ENCODE measurements at regions not wholly inside any gene's neighbourhood (a gene's known extent, or its start where the extent isn't known, plus 50 kb on each side); places are given as distances from the start of the nearest gene placed in this dataset.

DNA sequence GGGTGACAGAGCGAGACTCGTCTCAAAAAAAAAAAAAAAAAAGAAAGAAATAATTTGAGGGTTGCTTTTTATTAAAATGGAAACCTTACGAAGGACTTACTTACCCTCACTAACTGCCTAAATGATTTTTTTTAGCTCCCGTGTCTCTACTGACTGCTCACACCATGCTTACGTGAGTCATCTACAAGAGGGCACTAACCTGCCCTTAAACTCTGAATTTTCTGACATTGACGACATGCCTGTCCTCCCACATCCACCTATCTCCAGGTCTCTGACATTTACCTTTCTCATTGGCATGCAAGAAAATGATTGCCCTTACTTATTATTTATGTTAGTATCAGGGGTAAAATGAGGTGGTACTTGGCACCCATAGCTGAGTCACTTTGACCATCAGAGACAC is 1286.3 kb upstream of the AUTS2 start:
- WGBS (ENCODE audit: insufficient coverage, insufficient read length) = no CpG with 5 or more reads among the region's 6 CpGs
- Histone ChIP-seq H3K4me3 (ENCODE audit: low read length) (no peak overlapping the region), H3K27me3 (ENCODE audit: control insufficient read depth, insufficient read depth, low read length) (no peaks in the 10 kb centered on the region; the same call in 1 of the 2 replicates), H3K36me3 (ENCODE audit: control insufficient read depth, insufficient read depth, low read length) (no peaks in the 10 kb centered on the region), H3K4me1 (ENCODE audit: control insufficient read depth, insufficient read depth, low read length) (no peaks in the 10 kb centered on the region), H3K9me3 (ENCODE audit: control insufficient read depth, insufficient read depth, low read length) (peaks cover 18% of the 10 kb centered on the region), H3K27ac (ENCODE audit: low read length) (no peak overlapping the region)
- DNase-seq (ENCODE audit: low read depth, low spot score) = no peak

DNA sequence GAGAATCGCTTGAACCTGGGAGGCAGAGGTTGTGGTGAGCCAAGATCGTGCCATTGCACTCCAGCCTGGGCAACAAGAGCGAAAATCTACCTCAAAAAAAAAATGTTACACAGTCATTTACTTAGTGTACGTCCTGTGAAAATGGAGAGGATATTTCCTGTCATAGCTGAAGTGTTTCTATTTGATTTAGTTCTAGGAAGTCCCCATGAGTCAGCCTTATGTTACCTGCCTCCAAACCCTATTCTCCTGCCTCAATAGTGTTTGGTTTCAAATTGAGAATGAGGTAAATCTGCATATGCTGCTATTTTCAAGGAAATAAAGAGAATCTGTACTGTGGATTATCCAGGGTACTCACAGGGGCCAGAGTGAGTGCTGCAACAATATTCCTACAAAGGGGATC is 1284.5 kb upstream of the AUTS2 start:
- no CpG with 5 or more reads among the region's 4 CpGs for WGBS (ENCODE audit: insufficient coverage, insufficient read length)
- no peaks in the 10 kb centered on the region for H3K36me3 ChIP-seq (ENCODE audit: control insufficient read depth, insufficient read depth, low read length)
- no peaks in the 10 kb centered on the region; the same call in 1 of the 2 replicates for H3K27me3 ChIP-seq (ENCODE audit: control insufficient read depth, insufficient read depth, low read length)
- peaks cover 17% of the 10 kb centered on the region for H3K9me3 ChIP-seq (ENCODE audit: control insufficient read depth, insufficient read depth, low read length)
- no peak overlapping the region for H3K4me3 ChIP-seq (ENCODE audit: low read length)
- no peak for DNase-seq (ENCODE audit: low read depth, low spot score)
- no peak overlapping the region for H3K27ac ChIP-seq (ENCODE audit: low read length)
- H3K4me1 ChIP-seq (ENCODE audit: control insufficient read depth, insufficient read depth, low read length) = no peaks in the 10 kb centered on the region

DNA sequence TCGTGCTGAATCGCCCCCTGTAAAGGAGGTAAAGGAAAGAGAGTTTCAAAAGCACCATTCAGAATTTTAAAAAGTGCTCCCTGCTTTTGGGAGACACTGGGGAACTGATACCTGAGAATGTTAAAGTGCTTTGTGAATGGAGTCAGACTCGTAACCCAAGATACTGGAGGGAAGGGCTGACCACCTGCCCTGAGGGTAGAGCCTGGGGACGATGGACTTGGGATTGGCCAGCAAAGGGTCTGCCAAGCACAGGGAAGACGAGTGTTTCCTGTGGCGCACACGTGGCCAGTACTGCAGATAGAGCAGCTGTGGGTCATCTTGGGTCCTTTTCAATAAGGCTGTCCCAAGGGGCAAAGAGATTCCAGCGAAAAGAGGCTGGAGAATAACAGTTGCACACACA is 1284.1 kb upstream of the AUTS2 start:
- no peak for DNase-seq (ENCODE audit: low read depth, low spot score)
- no peak overlapping the region for H3K27ac ChIP-seq (ENCODE audit: low read length)
- no peaks in the 10 kb centered on the region for H3K4me1 ChIP-seq (ENCODE audit: control insufficient read depth, insufficient read depth, low read length)
- no peaks in the 10 kb centered on the region; the same call in 1 of the 2 replicates for H3K27me3 ChIP-seq (ENCODE audit: control insufficient read depth, insufficient read depth, low read length)
- WGBS (ENCODE audit: insufficient coverage, insufficient read length) = no CpG with 5 or more reads among the region's 8 CpGs
- no peaks in the 10 kb centered on the region for H3K36me3 ChIP-seq (ENCODE audit: control insufficient read depth, insufficient read depth, low read length)
- no peak overlapping the region for H3K4me3 ChIP-seq (ENCODE audit: low read length)
- peaks cover 17% of the 10 kb centered on the region for H3K9me3 ChIP-seq (ENCODE audit: control insufficient read depth, insufficient read depth, low read length)

DNA sequence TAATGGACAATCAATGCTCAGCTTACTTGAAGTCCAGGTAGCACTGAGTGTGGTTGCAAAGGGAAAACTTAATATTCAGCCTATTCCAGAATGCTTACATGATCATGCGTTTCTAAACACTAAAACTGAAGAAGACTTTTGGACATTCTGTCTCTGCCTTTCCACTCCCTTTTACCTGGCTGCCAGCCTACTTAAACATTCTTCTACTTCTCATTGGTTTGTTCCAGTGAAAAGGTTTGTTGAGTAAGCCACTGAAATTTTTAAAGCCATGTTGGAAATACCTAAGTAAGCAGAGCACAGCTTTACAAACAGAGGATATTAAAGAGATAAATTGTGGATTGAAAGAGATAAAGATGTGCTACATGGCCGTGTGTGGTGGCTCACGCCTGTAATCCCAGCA is 1280.8 kb upstream of the AUTS2 start:
- no peak for DNase-seq (ENCODE audit: low read depth, low spot score)
- WGBS (ENCODE audit: insufficient coverage, insufficient read length) = no CpG with 5 or more reads among the region's 3 CpGs

DNA sequence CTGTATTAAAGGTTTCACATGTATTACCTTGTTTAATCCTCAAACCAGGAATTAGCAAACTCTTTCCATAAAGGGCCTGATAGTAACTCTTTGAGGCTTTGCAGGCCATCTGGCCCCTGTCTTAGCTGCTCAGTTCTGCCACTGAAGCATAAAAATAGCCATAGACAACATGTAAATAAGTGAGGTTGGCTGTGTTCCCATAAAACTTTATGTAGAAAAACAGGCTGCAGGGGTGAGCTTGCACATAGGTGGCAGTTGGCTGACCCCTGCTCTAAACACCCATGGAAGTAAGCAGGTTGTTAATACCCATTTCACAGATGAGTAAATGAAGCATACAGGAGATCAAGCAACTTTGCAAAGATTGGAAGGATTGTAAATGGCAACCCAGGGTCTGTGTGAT is 1279.2 kb upstream of the AUTS2 start:
- H3K4me1 ChIP-seq (ENCODE audit: control insufficient read depth, insufficient read depth, low read length) = no peaks in the 10 kb centered on the region
- H3K4me3 ChIP-seq (ENCODE audit: low read length) = no peak overlapping the region
- peaks cover 11% of the 10 kb centered on the region for H3K9me3 ChIP-seq (ENCODE audit: control insufficient read depth, insufficient read depth, low read length)
- DNase-seq (ENCODE audit: low read depth, low spot score) = no peak
- H3K27me3 ChIP-seq (ENCODE audit: control insufficient read depth, insufficient read depth, low read length) = no peaks in the 10 kb centered on the region; the same call in 1 of the 2 replicates
- no peaks in the 10 kb centered on the region for H3K36me3 ChIP-seq (ENCODE audit: control insufficient read depth, insufficient read depth, low read length)
- no peak overlapping the region for H3K27ac ChIP-seq (ENCODE audit: low read length)

More for the DNA sequence above, 1280.8 kb upstream of the AUTS2 start:
- no peaks in the 10 kb centered on the region for H3K36me3 ChIP-seq (ENCODE audit: control insufficient read depth, insufficient read depth, low read length)
- no peak overlapping the region for H3K4me3 ChIP-seq (ENCODE audit: low read length)
- no peaks in the 10 kb centered on the region for H3K4me1 ChIP-seq (ENCODE audit: control insufficient read depth, insufficient read depth, low read length)
- H3K27me3 ChIP-seq (ENCODE audit: control insufficient read depth, insufficient read depth, low read length) = no peaks in the 10 kb centered on the region; the same call in 1 of the 2 replicates
- peaks cover 11% of the 10 kb centered on the region for H3K9me3 ChIP-seq (ENCODE audit: control insufficient read depth, insufficient read depth, low read length)
- no peak overlapping the region for H3K27ac ChIP-seq (ENCODE audit: low read length)

DNA sequence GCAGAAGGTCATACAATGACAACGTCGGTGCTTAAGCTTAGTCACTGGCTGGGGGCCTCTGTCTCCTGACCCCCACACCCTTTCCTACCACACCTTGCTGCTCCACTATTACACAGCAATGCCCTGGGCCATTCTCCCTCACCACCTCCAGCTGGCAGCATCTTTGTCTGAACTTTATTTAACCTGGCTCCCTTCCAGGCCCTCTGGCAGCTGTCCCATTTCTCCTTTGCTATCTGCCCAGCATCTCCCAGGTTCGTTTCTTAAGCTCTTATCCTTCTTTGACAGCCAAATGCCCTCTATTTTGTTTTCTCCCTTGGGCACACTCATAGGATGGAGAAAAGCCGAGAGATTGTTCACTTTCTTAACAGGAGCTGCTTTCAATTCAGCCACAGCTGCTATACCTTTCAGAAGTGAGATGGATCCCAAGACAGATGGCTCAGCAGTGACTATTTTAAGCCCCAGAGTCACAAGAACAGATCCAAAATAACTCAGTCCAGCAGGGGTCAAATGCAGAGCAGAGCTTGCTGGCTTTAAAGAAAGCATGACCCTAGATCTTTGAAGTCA is 1277.1 kb upstream of the AUTS2 start:
- no peak for DNase-seq (ENCODE audit: low read depth, low spot score)
- Histone ChIP-seq H3K36me3 (ENCODE audit: control insufficient read depth, insufficient read depth, low read length) (no peaks in the 10 kb centered on the region), H3K4me3 (ENCODE audit: low read length) (no peak overlapping the region), H3K9me3 (ENCODE audit: control insufficient read depth, insufficient read depth, low read length) (peaks cover 9% of the 10 kb centered on the region), H3K4me1 (ENCODE audit: control insufficient read depth, insufficient read depth, low read length) (no peaks in the 10 kb centered on the region), H3K27me3 (ENCODE audit: control insufficient read depth, insufficient read depth, low read length) (no peaks in the 10 kb centered on the region), H3K27ac (ENCODE audit: low read length) (no peak overlapping the region)
- WGBS (ENCODE audit: insufficient coverage, insufficient read length) = no CpG with 5 or more reads among the region's 4 CpGs

DNA sequence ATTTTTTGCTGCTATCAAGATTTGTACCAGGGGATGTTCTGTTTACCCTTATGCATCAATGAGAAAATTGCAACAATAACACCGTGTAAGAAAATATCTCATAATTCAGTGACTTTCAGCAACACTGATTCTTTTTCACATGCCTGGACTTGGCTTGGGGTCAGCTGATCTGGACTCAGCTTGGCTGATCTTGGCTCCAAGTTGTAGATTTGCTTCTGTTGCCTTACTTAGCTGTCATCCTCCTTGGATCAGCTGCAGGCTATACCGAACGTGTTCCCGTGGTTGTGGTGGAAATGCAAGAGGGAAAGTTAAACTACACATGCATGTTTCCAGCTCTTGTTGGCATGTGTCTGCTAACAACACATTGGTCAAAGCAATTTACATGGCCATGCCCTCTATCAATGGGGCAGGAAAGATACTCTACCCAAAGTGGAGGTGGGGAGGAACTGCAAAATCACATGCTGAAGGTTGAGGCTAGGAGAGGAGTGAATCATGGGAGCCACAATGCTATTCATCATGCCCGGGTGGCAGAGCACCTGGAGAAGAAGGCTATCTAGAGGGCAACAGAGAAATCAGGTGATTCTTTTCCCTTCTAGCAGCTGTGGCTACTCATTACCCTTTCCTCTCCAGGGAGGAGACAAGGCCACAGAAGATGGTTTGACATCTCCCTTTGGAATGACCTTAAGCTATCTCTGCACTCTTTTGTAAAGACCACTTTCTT is 1276.3 kb upstream of the AUTS2 start:
- no peak overlapping the region for H3K27ac ChIP-seq (ENCODE audit: low read length)
- no peak for DNase-seq (ENCODE audit: low read depth, low spot score)

DNA sequence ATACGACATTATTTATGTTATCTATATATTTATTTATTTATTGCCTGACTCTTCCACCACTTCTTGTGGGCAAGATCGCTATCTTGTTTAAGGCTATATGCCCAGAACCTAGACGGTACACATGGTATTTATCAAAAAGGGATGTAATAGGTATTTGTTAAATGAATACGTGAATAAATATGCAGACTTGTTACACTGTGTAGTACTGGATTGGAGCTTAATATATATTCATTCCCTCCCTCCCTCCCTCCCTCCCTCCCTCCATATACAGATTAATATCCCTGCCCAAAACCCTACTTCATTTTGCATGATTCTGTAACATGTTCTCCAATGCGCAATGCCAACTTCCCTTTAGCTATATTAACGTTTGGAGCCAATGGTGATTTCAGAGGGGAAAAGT is 1273.7 kb upstream of the AUTS2 start:
- H3K27ac ChIP-seq (ENCODE audit: low read length) = no peak overlapping the region
- H3K9me3 ChIP-seq (ENCODE audit: control insufficient read depth, insufficient read depth, low read length) = peaks cover 10% of the 10 kb centered on the region
- DNase-seq (ENCODE audit: low read depth, low spot score) = no peak
- H3K4me3 ChIP-seq (ENCODE audit: low read length) = no peak overlapping the region
- no peaks in the 10 kb centered on the region for H3K36me3 ChIP-seq (ENCODE audit: control insufficient read depth, insufficient read depth, low read length)
- WGBS (ENCODE audit: insufficient coverage, insufficient read length) = no CpG with 5 or more reads among the region's 6 CpGs
- no peaks in the 10 kb centered on the region for H3K27me3 ChIP-seq (ENCODE audit: control insufficient read depth, insufficient read depth, low read length)
- no peaks in the 10 kb centered on the region for H3K4me1 ChIP-seq (ENCODE audit: control insufficient read depth, insufficient read depth, low read length)

More for the DNA sequence above, 1276.3 kb upstream of the AUTS2 start:
- H3K4me1 ChIP-seq (ENCODE audit: control insufficient read depth, insufficient read depth, low read length) = no peaks in the 10 kb centered on the region
- no peaks in the 10 kb centered on the region for H3K36me3 ChIP-seq (ENCODE audit: control insufficient read depth, insufficient read depth, low read length)
- H3K4me3 ChIP-seq (ENCODE audit: low read length) = no peak overlapping the region
- no CpG with 5 or more reads among the region's 5 CpGs for WGBS (ENCODE audit: insufficient coverage, insufficient read length)
- H3K9me3 ChIP-seq (ENCODE audit: control insufficient read depth, insufficient read depth, low read length) = peaks cover 9% of the 10 kb centered on the region
- H3K27me3 ChIP-seq (ENCODE audit: control insufficient read depth, insufficient read depth, low read length) = no peaks in the 10 kb centered on the region

DNA sequence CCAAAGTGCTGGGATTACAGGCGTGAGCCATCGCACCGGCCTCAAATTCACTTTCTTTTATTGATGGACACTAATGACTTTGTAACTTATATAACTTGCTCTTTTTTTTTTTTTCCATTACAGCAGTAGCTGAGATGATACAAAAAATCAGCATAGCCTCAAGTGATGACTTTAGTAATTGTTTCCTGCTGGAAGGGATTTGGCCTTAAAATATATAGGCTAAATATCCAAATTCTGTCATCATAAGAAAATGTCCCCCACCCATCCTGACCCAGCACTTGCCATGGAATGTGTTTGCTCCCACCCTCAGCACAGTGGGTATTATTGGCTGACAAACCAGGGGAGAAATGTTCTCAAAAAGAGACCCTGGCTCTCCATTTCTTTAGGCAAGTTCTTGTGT is 1264.1 kb upstream of the AUTS2 start:
- H3K9me3 ChIP-seq (ENCODE audit: control insufficient read depth, insufficient read depth, low read length) = peaks cover 7% of the 10 kb centered on the region
- no CpG with 5 or more reads among the region's 3 CpGs for WGBS (ENCODE audit: insufficient coverage, insufficient read length)
- H3K36me3 ChIP-seq (ENCODE audit: control insufficient read depth, insufficient read depth, low read length) = no peaks in the 10 kb centered on the region
- DNase-seq (ENCODE audit: low read depth, low spot score) = no peak
- H3K27me3 ChIP-seq (ENCODE audit: control insufficient read depth, insufficient read depth, low read length) = no peaks in the 10 kb centered on the region
- H3K27ac ChIP-seq (ENCODE audit: low read length) = no peak overlapping the region
- no peaks in the 10 kb centered on the region for H3K4me1 ChIP-seq (ENCODE audit: control insufficient read depth, insufficient read depth, low read length)
- H3K4me3 ChIP-seq (ENCODE audit: low read length) = no peak overlapping the region

DNA sequence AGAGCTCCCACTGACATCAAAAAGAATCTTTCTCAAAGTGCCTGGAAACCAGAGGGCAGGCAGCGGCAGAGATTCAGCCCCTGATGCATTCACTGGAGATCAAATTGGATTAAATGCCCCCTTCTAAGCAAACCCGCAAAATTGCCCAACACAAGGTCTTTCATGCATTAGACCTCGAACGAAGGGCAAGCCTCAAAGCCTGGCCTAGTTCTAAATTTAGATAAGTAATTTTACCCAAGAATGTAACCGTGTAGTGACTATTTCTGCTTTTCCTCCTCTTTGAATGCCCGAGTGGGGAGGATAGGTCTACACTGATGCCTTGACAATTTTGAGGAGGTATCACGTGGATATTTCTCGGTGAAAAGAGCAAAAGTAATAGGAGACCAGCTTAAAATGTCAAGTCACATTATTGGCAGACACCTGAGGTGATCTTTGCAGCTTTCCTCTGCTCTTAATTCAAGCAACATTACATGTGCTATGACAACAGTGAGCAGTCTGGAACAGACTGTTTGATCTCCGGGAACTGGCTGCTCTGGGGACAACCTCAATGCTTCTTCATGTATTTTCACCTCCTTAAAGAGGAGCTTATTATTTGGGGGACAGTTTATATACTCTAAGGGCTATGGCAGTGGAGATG is 1263.5 kb upstream of the AUTS2 start:
- WGBS (ENCODE audit: insufficient coverage, insufficient read length) = no CpG with 5 or more reads among the region's 9 CpGs
- no peak for DNase-seq (ENCODE audit: low read depth, low spot score)
- no peaks in the 10 kb centered on the region for H3K27me3 ChIP-seq (ENCODE audit: control insufficient read depth, insufficient read depth, low read length)
- H3K9me3 ChIP-seq (ENCODE audit: control insufficient read depth, insufficient read depth, low read length) = peaks cover 7% of the 10 kb centered on the region
- no peak overlapping the region for H3K27ac ChIP-seq (ENCODE audit: low read length)
- no peaks in the 10 kb centered on the region for H3K4me1 ChIP-seq (ENCODE audit: control insufficient read depth, insufficient read depth, low read length)
- H3K4me3 ChIP-seq (ENCODE audit: low read length) = no peak overlapping the region
- H3K36me3 ChIP-seq (ENCODE audit: control insufficient read depth, insufficient read depth, low read length) = no peaks in the 10 kb centered on the region

Measured in iPS DF 6.9 (cell line).